HepG2 (cell line): ENCODE measurements at regions not wholly inside any gene's neighbourhood (a gene's known extent, or its start where the extent isn't known, plus 50 kb on each side); places are given as distances from the start of the nearest gene placed in this dataset.

ENCODE experiments used
- ADNP ChIP-seq: sonication (generic); formaldehyde crosslinking; IDR thresholded peaks from 2 replicates; pipeline ENCODE4 v1.4.0; 2020; ENCODE audit warnings: missing genetic modification reagents
- CBFB ChIP-seq: sonication (generic); formaldehyde crosslinking; IDR thresholded peaks from 2 replicates; pipeline ENCODE4 v1.4.0; 2020; ENCODE audit warnings: missing genetic modification reagents
- IRX3 ChIP-seq: sonication (generic); formaldehyde crosslinking; IDR thresholded peaks from 2 replicates; pipeline ENCODE4 v1.8.1; 2023; ENCODE audit warnings: mild to moderate bottlenecking, low read depth, missing genetic modification reagents, borderline replicate concordance
- LCORL ChIP-seq, 2 experiments: fragments of 450-650 bp in 1 of 2; sonication (generic) in 1 of 2; formaldehyde crosslinking in 1 of 2; IDR thresholded peaks; 2 replicates each; pipeline versions ENCODE4 v1.5.0 to v1.6.1; 2017 to 2020; ENCODE audit warnings: antibody characterized with exemption in 1 of 2, missing genetic modification reagents in 1 of 2
- SP4 ChIP-seq: sonication (generic); formaldehyde crosslinking; IDR thresholded peaks from 2 replicates; pipeline ENCODE4 v1.8.1; 2023; ENCODE audit warnings: mild to moderate bottlenecking, missing genetic modification reagents
- ZNF292 ChIP-seq: sonication (generic); formaldehyde crosslinking; IDR thresholded peaks from 2 replicates; pipeline ENCODE4 v1.8.1; 2022; ENCODE audit warnings: mild to moderate bottlenecking, low read depth, missing genetic modification reagents, borderline replicate concordance
- ZNF33A ChIP-seq: sonication (generic); formaldehyde crosslinking; IDR thresholded peaks from 2 replicates; pipeline ENCODE4 v1.5.1; 2020; ENCODE audit warnings: missing genetic modification reagents, mild to moderate bottlenecking, moderate library complexity, borderline replicate concordance
- ZNF652 ChIP-seq: IDR thresholded peaks from 2 replicates; pipeline ENCODE4 v1.6.1; 2016; ENCODE audit warnings: low read depth, borderline replicate concordance
- ZNF781 ChIP-seq: sonication (generic); formaldehyde crosslinking; IDR thresholded peaks from 2 replicates; pipeline ENCODE4 v1.5.1; 2020; ENCODE audit warnings: borderline replicate concordance, mild to moderate bottlenecking, missing genetic modification reagents; ENCODE audit errors: not compliant biosample characterization
- ZNF83 ChIP-seq: sonication (generic); formaldehyde crosslinking; IDR thresholded peaks from 2 replicates; pipeline ENCODE4 v1.4.0; 2020; ENCODE audit warnings: missing genetic modification reagents, mild to moderate bottlenecking, borderline replicate concordance
- TF ChIP-seq, protein P1 (sequence below): sonication (generic); formaldehyde crosslinking; IDR thresholded peaks from 2 replicates; pipeline ENCODE4 v1.5.0; 2020; ENCODE audit warnings: missing genetic modification reagents
- TF ChIP-seq, protein P2 (sequence below): sonication (generic); formaldehyde crosslinking; IDR thresholded peaks from 2 replicates; pipeline ENCODE4 v1.4.0; 2020; ENCODE audit warnings: missing genetic modification reagents
- TF ChIP-seq, protein P3 (sequence below): sonication (generic); formaldehyde crosslinking; IDR thresholded peaks from 2 replicates; pipeline ENCODE4 v1.5.0; 2020; ENCODE audit warnings: mild to moderate bottlenecking, missing genetic modification reagents
- TF ChIP-seq, protein P4 (sequence below): sonication (generic); formaldehyde crosslinking; IDR thresholded peaks from 2 replicates; pipeline ENCODE4 v1.5.0; 2020; ENCODE audit warnings: mild to moderate bottlenecking, missing genetic modification reagents

DNA sequence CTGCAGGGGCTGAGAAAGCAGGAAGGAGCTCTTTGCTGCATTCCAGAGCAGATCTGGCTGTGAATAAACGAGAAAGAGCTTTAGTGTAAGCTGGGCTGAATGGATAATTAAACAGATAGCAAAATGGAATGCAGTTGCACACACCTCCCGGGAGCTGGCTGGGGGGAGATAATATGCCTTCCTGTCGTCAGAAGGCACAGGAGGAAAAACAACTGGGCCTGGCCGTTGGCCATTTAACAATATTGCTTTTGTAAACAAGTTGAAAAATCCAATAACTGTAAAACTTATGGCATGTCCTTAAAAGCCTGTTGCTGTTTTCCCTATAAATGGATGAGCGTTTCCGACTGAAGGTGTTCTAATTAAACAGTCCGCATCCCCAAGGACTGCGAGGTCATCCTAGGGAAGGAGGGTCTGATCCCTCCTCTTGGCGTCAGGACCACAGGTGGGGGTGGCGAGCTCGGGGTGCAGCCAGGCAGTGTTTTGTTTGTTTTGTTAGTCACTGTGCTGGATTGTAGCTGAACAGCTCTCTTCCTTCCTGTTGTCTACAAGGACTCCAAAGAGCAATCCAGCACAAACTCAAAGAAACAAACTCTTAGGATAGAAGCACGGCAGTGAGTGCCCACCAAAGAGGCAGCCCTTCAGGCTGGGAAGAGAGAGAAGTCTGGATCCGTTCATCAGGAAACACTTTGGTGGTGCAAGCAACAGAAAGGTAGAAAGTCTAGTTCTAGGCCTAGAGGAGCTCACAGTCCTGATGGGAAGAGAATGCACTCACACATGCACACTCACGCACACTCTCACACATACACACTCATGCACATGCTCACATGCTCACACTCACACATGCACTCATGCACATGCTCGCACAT, 133.4 kb upstream of the SMAD3 start (continued):
- TF ChIP-seq, protein P1, sequence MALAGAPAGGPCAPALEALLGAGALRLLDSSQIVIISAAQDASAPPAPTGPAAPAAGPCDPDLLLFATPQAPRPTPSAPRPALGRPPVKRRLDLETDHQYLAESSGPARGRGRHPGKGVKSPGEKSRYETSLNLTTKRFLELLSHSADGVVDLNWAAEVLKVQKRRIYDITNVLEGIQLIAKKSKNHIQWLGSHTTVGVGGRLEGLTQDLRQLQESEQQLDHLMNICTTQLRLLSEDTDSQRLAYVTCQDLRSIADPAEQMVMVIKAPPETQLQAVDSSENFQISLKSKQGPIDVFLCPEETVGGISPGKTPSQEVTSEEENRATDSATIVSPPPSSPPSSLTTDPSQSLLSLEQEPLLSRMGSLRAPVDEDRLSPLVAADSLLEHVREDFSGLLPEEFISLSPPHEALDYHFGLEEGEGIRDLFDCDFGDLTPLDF (CRISPR knock-in tag), result no peak
- TF ChIP-seq, protein P2, sequence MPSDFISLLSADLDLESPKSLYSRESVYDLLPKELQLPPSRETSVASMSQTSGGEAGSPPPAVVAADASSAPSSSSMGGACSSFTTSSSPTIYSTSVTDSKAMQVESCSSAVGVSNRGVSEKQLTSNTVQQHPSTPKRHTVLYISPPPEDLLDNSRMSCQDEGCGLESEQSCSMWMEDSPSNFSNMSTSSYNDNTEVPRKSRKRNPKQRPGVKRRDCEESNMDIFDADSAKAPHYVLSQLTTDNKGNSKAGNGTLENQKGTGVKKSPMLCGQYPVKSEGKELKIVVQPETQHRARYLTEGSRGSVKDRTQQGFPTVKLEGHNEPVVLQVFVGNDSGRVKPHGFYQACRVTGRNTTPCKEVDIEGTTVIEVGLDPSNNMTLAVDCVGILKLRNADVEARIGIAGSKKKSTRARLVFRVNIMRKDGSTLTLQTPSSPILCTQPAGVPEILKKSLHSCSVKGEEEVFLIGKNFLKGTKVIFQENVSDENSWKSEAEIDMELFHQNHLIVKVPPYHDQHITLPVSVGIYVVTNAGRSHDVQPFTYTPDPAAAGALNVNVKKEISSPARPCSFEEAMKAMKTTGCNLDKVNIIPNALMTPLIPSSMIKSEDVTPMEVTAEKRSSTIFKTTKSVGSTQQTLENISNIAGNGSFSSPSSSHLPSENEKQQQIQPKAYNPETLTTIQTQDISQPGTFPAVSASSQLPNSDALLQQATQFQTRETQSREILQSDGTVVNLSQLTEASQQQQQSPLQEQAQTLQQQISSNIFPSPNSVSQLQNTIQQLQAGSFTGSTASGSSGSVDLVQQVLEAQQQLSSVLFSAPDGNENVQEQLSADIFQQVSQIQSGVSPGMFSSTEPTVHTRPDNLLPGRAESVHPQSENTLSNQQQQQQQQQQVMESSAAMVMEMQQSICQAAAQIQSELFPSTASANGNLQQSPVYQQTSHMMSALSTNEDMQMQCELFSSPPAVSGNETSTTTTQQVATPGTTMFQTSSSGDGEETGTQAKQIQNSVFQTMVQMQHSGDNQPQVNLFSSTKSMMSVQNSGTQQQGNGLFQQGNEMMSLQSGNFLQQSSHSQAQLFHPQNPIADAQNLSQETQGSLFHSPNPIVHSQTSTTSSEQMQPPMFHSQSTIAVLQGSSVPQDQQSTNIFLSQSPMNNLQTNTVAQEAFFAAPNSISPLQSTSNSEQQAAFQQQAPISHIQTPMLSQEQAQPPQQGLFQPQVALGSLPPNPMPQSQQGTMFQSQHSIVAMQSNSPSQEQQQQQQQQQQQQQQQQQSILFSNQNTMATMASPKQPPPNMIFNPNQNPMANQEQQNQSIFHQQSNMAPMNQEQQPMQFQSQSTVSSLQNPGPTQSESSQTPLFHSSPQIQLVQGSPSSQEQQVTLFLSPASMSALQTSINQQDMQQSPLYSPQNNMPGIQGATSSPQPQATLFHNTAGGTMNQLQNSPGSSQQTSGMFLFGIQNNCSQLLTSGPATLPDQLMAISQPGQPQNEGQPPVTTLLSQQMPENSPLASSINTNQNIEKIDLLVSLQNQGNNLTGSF (CRISPR knock-in tag), result no peak
- TF ChIP-seq, protein P3, sequence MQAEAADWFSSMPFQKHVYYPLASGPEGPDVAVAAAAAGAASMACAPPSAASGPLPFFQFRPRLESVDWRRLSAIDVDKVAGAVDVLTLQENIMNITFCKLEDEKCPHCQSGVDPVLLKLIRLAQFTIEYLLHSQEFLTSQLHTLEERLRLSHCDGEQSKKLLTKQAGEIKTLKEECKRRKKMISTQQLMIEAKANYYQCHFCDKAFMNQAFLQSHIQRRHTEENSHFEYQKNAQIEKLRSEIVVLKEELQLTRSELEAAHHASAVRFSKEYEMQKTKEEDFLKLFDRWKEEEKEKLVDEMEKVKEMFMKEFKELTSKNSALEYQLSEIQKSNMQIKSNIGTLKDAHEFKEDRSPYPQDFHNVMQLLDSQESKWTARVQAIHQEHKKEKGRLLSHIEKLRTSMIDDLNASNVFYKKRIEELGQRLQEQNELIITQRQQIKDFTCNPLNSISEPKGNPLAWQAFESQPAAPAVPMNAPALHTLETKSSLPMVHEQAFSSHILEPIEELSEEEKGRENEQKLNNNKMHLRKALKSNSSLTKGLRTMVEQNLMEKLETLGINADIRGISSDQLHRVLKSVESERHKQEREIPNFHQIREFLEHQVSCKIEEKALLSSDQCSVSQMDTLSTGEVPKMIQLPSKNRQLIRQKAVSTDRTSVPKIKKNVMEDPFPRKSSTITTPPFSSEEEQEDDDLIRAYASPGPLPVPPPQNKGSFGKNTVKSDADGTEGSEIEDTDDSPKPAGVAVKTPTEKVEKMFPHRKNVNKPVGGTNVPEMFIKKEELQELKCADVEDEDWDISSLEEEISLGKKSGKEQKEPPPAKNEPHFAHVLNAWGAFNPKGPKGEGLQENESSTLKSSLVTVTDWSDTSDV (CRISPR knock-in tag), result no peak
- TF ChIP-seq SP4 (no peak), LCORL (IDR thresholded peaks at IDR 0.05) (no peak), LCORL (CRISPR knock-in tag; IDR thresholded peaks at IDR 0.05) (peak; percentile 63), ZNF292 (peak; percentile 83), ZNF33A (CRISPR knock-in tag) (no peak), ZNF781 (CRISPR knock-in tag) (no peak), IRX3 (CRISPR knock-in tag) (no peak), ZNF652 (no peak; the same call in 1 of the 2 replicates), ADNP (CRISPR knock-in tag) (no peak), ZNF83 (no peak), CBFB (CRISPR knock-in tag) (no peak)
- TF ChIP-seq, protein P4, sequence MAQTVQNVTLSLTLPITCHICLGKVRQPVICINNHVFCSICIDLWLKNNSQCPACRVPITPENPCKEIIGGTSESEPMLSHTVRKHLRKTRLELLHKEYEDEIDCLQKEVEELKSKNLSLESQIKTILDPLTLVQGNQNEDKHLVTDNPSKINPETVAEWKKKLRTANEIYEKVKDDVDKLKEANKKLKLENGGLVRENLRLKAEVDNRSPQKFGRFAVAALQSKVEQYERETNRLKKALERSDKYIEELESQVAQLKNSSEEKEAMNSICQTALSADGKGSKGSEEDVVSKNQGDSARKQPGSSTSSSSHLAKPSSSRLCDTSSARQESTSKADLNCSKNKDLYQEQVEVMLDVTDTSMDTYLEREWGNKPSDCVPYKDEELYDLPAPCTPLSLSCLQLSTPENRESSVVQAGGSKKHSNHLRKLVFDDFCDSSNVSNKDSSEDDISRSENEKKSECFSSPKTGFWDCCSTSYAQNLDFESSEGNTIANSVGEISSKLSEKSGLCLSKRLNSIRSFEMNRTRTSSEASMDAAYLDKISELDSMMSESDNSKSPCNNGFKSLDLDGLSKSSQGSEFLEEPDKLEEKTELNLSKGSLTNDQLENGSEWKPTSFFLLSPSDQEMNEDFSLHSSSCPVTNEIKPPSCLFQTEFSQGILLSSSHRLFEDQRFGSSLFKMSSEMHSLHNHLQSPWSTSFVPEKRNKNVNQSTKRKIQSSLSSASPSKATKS (CRISPR knock-in tag), result no peak
